IMR-90 (cell line): ENCODE measurements at regions not wholly inside any gene's neighbourhood (a gene's known extent, or its start where the extent isn't known, plus 50 kb on each side); places are given as distances from the start of the nearest gene placed in this dataset.
"Not testable (repeated sequence)": the region's sequence is repeated elsewhere in the genome, so short reads cannot be mapped to it uniquely, and the experiment has no call there.

Source experiments
- ATAC-seq: fragments of 200-7000 bp; cut with Tn5 transposase; 2 replicates; pipeline ENCODE4 v1.9.1; 2020; ENCODE audit warnings: low read depth, mild to moderate bottlenecking, moderate library complexity
- BruUV-seq: library from RNA; stranded (reverse); fragments of 400-500 nt; replicated peaks from 2 replicates; lab custom pipeline; 2021; lab: Mats Ljungman, UMichigan
- CTCF ChIA-PET: fragments of 300-600 bp; formaldehyde crosslinking; extraction: SDS; loops from one replicate; lab custom pipeline; 2021; ENCODE audit warnings: antibody characterized with exemption; lab: Yijun Ruan, JAX
- POLR2A ChIA-PET: fragments of 300-600 bp; sonication (Branson Sonifier 250); formaldehyde crosslinking; loops from one replicate; lab custom pipeline; 2022; ENCODE audit warnings: antibody characterized with exemption; ENCODE audit not compliant: unreplicated experiment; lab: Charles Lee
- DNase-seq: peaks from one replicate; pipeline ENCODE4 v3.0.0; 2013
- H2AFZ ChIP-seq: replicated peaks from 2 replicates; pipeline ENCODE3; 2013; ENCODE audit warnings: low read length, mild to moderate bottlenecking; ENCODE audit not compliant: poor library complexity
- H2AK5ac ChIP-seq: 2 replicates; pipeline ENCODE4 v1.6.1; 2013; ENCODE audit warnings: low read depth, low read length, inconsistent platforms
- H2AK9ac ChIP-seq: replicated peaks from 2 replicates; pipeline ENCODE3; 2013; ENCODE audit warnings: mild to moderate bottlenecking, low read depth, low read length, moderate library complexity; ENCODE audit not compliant: poor library complexity
- H2BK120ac ChIP-seq: 2 replicates; pipeline ENCODE4 v1.6.1; 2013; ENCODE audit warnings: low read depth, low read length, inconsistent platforms
- H2BK15ac ChIP-seq: 3 replicates; pipeline ENCODE4 v1.6.1; 2013; ENCODE audit warnings: low read depth, low read length, inconsistent platforms
- H2BK20ac ChIP-seq: 2 replicates; pipeline ENCODE4 v1.6.1; 2013; ENCODE audit warnings: low read depth, mild to moderate bottlenecking, inconsistent platforms, low read length, moderate library complexity
- H2BK5ac ChIP-seq: 2 replicates; pipeline ENCODE4 v1.6.1; 2013; ENCODE audit warnings: mild to moderate bottlenecking, low read depth, low read length, inconsistent platforms; ENCODE audit not compliant: poor library complexity, severe bottlenecking
- H3K14ac ChIP-seq: replicated peaks from 2 replicates; pipeline ENCODE4 v1.6.1; 2013; ENCODE audit warnings: low read depth, low read length, inconsistent platforms
- H3K18ac ChIP-seq: 2 replicates; pipeline ENCODE4 v1.6.1; 2013; ENCODE audit warnings: low read depth, low read length, control low read depth
- H3K23ac ChIP-seq: 2 replicates; pipeline ENCODE4 v1.6.1; 2013; ENCODE audit warnings: low read depth, low read length, inconsistent platforms
- H3K27ac ChIP-seq: 2 replicates; pipeline ENCODE4 v1.5.1; 2013; ENCODE audit warnings: mild to moderate bottlenecking, control low read depth, low read length; ENCODE audit not compliant: insufficient read depth
- H3K27me3 ChIP-seq: 2 replicates; pipeline ENCODE4 v1.6.1; 2013; ENCODE audit warnings: low read length; ENCODE audit not compliant: control insufficient read depth, insufficient read depth
- H3K36me3 ChIP-seq: 2 replicates; pipeline ENCODE4 v1.6.1; 2013; ENCODE audit warnings: low read length, mixed read lengths; ENCODE audit not compliant: control insufficient read depth, insufficient read depth
- H3K4ac ChIP-seq: 2 replicates; pipeline ENCODE4 v1.6.1; 2013; ENCODE audit warnings: low read depth, low read length, inconsistent platforms
- H3K4me1 ChIP-seq: 2 replicates; pipeline ENCODE4 v1.6.1; 2013; ENCODE audit warnings: low read length, mixed read lengths; ENCODE audit not compliant: control insufficient read depth, insufficient read depth
- H3K4me2 ChIP-seq: 2 replicates; pipeline ENCODE4 v1.6.1; 2013; ENCODE audit warnings: low read depth, mild to moderate bottlenecking, control low read depth, low read length, moderate library complexity
- H3K4me3 ChIP-seq: 2 replicates; pipeline ENCODE4 v1.5.1; 2013; ENCODE audit warnings: low read depth, mild to moderate bottlenecking, control low read depth, low read length, moderate library complexity; ENCODE audit not compliant: insufficient read depth
- H3K56ac ChIP-seq: 2 replicates; pipeline ENCODE4 v1.6.1; 2013; ENCODE audit warnings: low read length, inconsistent platforms; ENCODE audit not compliant: insufficient read depth; ENCODE audit errors: extremely low read depth
- H3K79me1 ChIP-seq, 2 experiments: 2 replicates each; pipeline ENCODE4 v1.6.1; 2013; ENCODE audit warnings: low read length in 2 of 2, inconsistent platforms in 1 of 2, low read depth in 1 of 2
- H3K9ac ChIP-seq: 2 replicates; pipeline ENCODE4 v1.6.1; 2013; ENCODE audit warnings: low read depth, low read length, control low read depth
- H3K9me1 ChIP-seq: 2 replicates; pipeline ENCODE4 v1.6.1; 2013; ENCODE audit warnings: low read length, inconsistent platforms; ENCODE audit not compliant: insufficient read depth
- H3K9me3 ChIP-seq: 2 replicates; pipeline ENCODE4 v1.6.1; 2013; ENCODE audit warnings: low read length; ENCODE audit not compliant: control insufficient read depth, insufficient read depth
- H4K20me1 ChIP-seq: 2 replicates; pipeline ENCODE4 v1.6.1; 2013; ENCODE audit warnings: low read length, inconsistent platforms; ENCODE audit not compliant: insufficient read depth
- H4K5ac ChIP-seq: 2 replicates; pipeline ENCODE4 v1.6.1; 2013; ENCODE audit warnings: mild to moderate bottlenecking, low read depth, low read length, control low read depth
- H4K8ac ChIP-seq, 2 experiments: 2 replicates each; pipeline ENCODE4 v1.6.1; 2013; ENCODE audit warnings: low read depth in 2 of 2, low read length in 2 of 2, control low read depth in 1 of 2, inconsistent platforms in 1 of 2
- H4K91ac ChIP-seq: 2 replicates; pipeline ENCODE4 v1.6.1; 2013; ENCODE audit warnings: low read depth, low read length, inconsistent platforms; ENCODE audit not compliant: insufficient read depth
- WGBS, 2 experiments: methylation state at CpG; one replicate each; pipeline versions ENCODE4 v1.1.5 to v1.1.7; 2013; ENCODE audit warnings: missing lambda C conversion rate in 2 of 2; ENCODE audit not compliant: insufficient read length in 1 of 2; ENCODE audit errors: extremely low coverage in 2 of 2; 5-methylcytosine and 5-hydroxymethylcytosine counted together
- dilution Hi-C: fragments of 300-500 bp; cut with HindIII; formaldehyde crosslinking; loops from one replicate; pipeline ENCODE4 v1.14.3; 2018; ENCODE audit warnings: low sequenced_read_pairs; ENCODE audit not compliant: unreplicated experiment
- in situ Hi-C: fragments of 300-500 bp; cut with MboI; formaldehyde crosslinking; loops from 3 replicates; pipeline ENCODE4 v1.14.3; 2019; ENCODE audit warnings: low sequenced_read_pairs, inconsistent platforms, mixed read lengths
- intact Hi-C: fragments of 100-400 bp; cut with micrococcal nuclease; formaldehyde crosslinking; loops from 2 replicates; pipeline ENCODE4 v1.10.0; 2022

GRCh38 chr1:234762127-234762526 lies 152.1 kb upstream of the IRF2BP2 start:
- H3K23ac ChIP-seq, H3K9me3 ChIP-seq, H3K4me3 ChIP-seq, H2BK20ac ChIP-seq, POLR2A ChIA-PET, H2AFZ ChIP-seq, H3K9ac ChIP-seq, H2BK15ac ChIP-seq, BruUV-seq, in situ Hi-C loops, intact Hi-C loops, H3K36me3 ChIP-seq, H4K8ac ChIP-seq, H3K14ac ChIP-seq, H3K27ac ChIP-seq, H3K4ac ChIP-seq, H2AK9ac ChIP-seq, dilution Hi-C loops, H3K9me1 ChIP-seq, H3K56ac ChIP-seq, H4K91ac ChIP-seq, H3K79me1 ChIP-seq, H4K20me1 ChIP-seq, H3K18ac ChIP-seq, H3K4me1 ChIP-seq, H4K5ac ChIP-seq, H2AK5ac ChIP-seq, H2BK120ac ChIP-seq, H3K27me3 ChIP-seq, H3K4me2 ChIP-seq, DNase-seq, H2BK5ac ChIP-seq, ATAC-seq: not testable (repeated sequence)
- WGBS, 2 experiments, result no CpG with 5 or more reads among the region's 5 CpGs
- CTCF ChIA-PET, result interaction anchor here (0.6 kb wide), 1 partner anchor 164 kb away, joined by 3 read pairs; no protein-coding TSS in a partner anchor
